ENCODE measurements at regions not wholly inside any gene's neighbourhood (a gene's known extent, or its start where the extent isn't known, plus 50 kb on each side); places are given as distances from the start of the nearest gene placed in this dataset.
A peak's percentile ranks its signal among the peaks of the same experiment; 100 is the strongest.

DNA sequence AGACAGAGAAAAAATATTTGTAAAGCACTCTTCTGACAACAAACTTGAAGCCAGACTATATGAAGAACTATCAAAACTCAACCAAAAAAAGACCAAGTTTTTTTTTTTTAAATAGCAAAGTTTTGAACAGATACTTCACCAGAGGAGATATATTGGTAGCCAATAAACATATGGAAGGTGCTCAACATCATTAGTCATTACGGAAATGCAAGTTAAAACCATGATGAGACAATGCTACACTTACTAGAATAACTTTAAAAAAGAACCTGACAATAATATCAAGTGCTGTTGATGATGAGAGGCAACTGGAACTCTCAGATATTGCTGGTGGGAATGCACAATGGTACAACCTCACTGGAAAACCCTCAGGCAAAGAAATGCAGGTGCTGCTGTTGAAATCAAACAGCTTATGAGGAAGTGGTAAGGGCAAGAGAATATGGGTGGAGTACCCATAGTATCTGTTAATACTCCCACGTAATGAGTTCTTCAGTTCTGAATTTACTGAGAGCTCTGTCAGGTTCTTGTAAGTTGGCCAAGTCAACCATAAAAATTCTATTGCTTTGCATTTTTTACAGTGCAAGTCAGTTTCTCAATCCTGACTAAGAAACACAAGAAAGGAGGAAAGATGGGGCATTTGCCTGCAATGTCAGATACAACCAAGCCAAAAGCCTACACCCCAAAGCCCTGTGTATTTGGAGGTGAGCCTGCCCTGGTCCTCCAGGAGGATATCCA, 87.3 kb upstream of the GNAQ start:
- no peak overlapping the region for H2AFZ ChIP-seq
- H3K9me2 ChIP-seq (ENCODE audit: insufficient read depth): no peaks in the 10 kb centered on the region
- DNase-seq: peak; percentile 37 to 91
- no peaks in the 10 kb centered on the region for H3K27me3 ChIP-seq (ENCODE audit: insufficient read depth, low read depth)
- H3K4me3 ChIP-seq: no peak overlapping the region
- no peaks in the 10 kb centered on the region; the same call in 1 of the 2 replicates for H3K9me3 ChIP-seq (ENCODE audit: insufficient read depth, low read depth)
- CTCF ChIA-PET: no interaction called here
- TF ChIP-seq, protein P1, sequence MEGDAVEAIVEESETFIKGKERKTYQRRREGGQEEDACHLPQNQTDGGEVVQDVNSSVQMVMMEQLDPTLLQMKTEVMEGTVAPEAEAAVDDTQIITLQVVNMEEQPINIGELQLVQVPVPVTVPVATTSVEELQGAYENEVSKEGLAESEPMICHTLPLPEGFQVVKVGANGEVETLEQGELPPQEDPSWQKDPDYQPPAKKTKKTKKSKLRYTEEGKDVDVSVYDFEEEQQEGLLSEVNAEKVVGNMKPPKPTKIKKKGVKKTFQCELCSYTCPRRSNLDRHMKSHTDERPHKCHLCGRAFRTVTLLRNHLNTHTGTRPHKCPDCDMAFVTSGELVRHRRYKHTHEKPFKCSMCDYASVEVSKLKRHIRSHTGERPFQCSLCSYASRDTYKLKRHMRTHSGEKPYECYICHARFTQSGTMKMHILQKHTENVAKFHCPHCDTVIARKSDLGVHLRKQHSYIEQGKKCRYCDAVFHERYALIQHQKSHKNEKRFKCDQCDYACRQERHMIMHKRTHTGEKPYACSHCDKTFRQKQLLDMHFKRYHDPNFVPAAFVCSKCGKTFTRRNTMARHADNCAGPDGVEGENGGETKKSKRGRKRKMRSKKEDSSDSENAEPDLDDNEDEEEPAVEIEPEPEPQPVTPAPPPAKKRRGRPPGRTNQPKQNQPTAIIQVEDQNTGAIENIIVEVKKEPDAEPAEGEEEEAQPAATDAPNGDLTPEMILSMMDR (conservative IDR thresholded peaks at IDR 0.05): no peak
- no peak for TF ChIP-seq EZH2 (IDR thresholded peaks at IDR 0.05; ENCODE audit: low read depth)
- no TSS peak for BruUV-seq (replicated peaks)
- H3K27ac ChIP-seq: peak overlapping the region; percentile 28
- no peak overlapping the region for H3K4me2 ChIP-seq
- intact Hi-C loops (cut with micrococcal nuclease; ENCODE audit: unreplicated experiment): loop anchor here (1.0 to 2.0 kb wide), 2 partner anchors 79 to 530 kb away; no protein-coding TSS in a partner anchor
- peaks cover 21% of the 10 kb centered on the region for H3K4me1 ChIP-seq (replicated peaks; ENCODE audit: insufficient read depth)
- no peaks in the 10 kb centered on the region for H3K36me3 ChIP-seq (ENCODE audit: low read depth)
- H4K20me1 ChIP-seq (ENCODE audit: insufficient read depth): no peaks in the 10 kb centered on the region
- peaks cover 11% of the 10 kb centered on the region; the same call in 1 of the 2 replicates for H3F3A ChIP-seq (ENCODE audit: insufficient read depth, low read depth)
- no peaks in the 10 kb centered on the region for H3K79me2 ChIP-seq (ENCODE audit: low read depth)
- POLR2A ChIA-PET (ENCODE audit: unreplicated experiment): interaction anchor here (0.7 kb wide), 1 partner anchor 530 kb away, joined by 7 read pairs; no protein-coding TSS in a partner anchor

DNA sequence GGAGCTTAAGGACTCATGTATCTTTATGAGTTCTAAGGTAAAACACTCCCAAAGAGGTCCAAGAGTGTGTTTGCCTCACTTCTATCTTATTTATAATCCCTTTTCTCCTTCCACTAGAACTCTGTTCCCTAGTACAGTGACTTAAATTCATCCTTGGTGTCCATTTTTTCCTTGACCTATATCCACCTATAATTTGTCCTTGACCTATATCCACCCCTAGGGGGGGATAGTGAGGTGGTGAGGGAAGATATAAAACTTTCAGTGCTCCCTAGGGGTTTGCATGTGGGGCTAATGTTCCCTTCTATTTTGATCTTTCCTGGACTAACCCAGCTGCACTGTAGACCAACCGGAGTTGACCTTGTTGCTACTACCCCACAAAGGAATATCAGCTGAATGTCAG, 83.5 kb upstream of the GNAQ start:
- peaks cover 11% of the 10 kb centered on the region; the same call in 1 of the 2 replicates for H3F3A ChIP-seq (ENCODE audit: insufficient read depth, low read depth)
- H3K4me3 ChIP-seq: no peak overlapping the region
- no peaks in the 10 kb centered on the region for H3K27me3 ChIP-seq (ENCODE audit: insufficient read depth, low read depth)
- intact Hi-C loops (cut with micrococcal nuclease; ENCODE audit: unreplicated experiment): no loop called here
- no peak overlapping the region for H2AFZ ChIP-seq
- peaks cover 13% of the 10 kb centered on the region for H3K4me1 ChIP-seq (replicated peaks; ENCODE audit: insufficient read depth)
- no peaks in the 10 kb centered on the region for H3K36me3 ChIP-seq (ENCODE audit: low read depth)
- H3K9me3 ChIP-seq (ENCODE audit: insufficient read depth, low read depth): no peaks in the 10 kb centered on the region; the same call in 1 of the 2 replicates
- no peak overlapping the region for H3K27ac ChIP-seq
- H4K20me1 ChIP-seq (ENCODE audit: insufficient read depth): no peaks in the 10 kb centered on the region
- H3K79me2 ChIP-seq (ENCODE audit: low read depth): no peaks in the 10 kb centered on the region
- peak in 1 of 2 experiments; percentile 31 for DNase-seq
- BruUV-seq (replicated peaks): no TSS peak
- TF ChIP-seq EZH2 (IDR thresholded peaks at IDR 0.05; ENCODE audit: low read depth): no peak
- TF ChIP-seq, protein P1 (conservative IDR thresholded peaks at IDR 0.05): peak; percentile 52
- ChIA-PET CTCF (no interaction called here), POLR2A (ENCODE audit: unreplicated experiment) (no interaction called here)
- no peak overlapping the region for H3K4me2 ChIP-seq
- no peaks in the 10 kb centered on the region for H3K9me2 ChIP-seq (ENCODE audit: insufficient read depth)

GRCh38 chr9:78114581-78114980, 83.0 kb upstream of the GNAQ start:
- Histone ChIP-seq H3K9me2 (ENCODE audit: insufficient read depth) (no peaks in the 10 kb centered on the region), H3K79me2 (ENCODE audit: low read depth) (no peaks in the 10 kb centered on the region), H3K4me1 (replicated peaks; ENCODE audit: insufficient read depth) (peaks cover 10% of the 10 kb centered on the region), H3K9me3 (ENCODE audit: insufficient read depth, low read depth) (no peaks in the 10 kb centered on the region; the same call in 1 of the 2 replicates), H3K27me3 (ENCODE audit: insufficient read depth, low read depth) (no peaks in the 10 kb centered on the region), H3K4me2 (no peak overlapping the region), H3K4me3 (no peak overlapping the region), H3K36me3 (ENCODE audit: low read depth) (no peaks in the 10 kb centered on the region), H3K27ac (no peak overlapping the region), H3F3A (ENCODE audit: insufficient read depth, low read depth) (peaks cover 9% of the 10 kb centered on the region; the same call in 1 of the 2 replicates), H2AFZ (no peak overlapping the region), H4K20me1 (ENCODE audit: insufficient read depth) (no peaks in the 10 kb centered on the region)
- no peak for DNase-seq
- POLR2A ChIA-PET (ENCODE audit: unreplicated experiment): no interaction called here
- no peak for TF ChIP-seq EZH2 (IDR thresholded peaks at IDR 0.05; ENCODE audit: low read depth)
- TF ChIP-seq, protein P1 (conservative IDR thresholded peaks at IDR 0.05): no peak
- CTCF ChIA-PET: no interaction called here
- intact Hi-C loops (cut with micrococcal nuclease; ENCODE audit: unreplicated experiment): no loop called here
- BruUV-seq (replicated peaks): no TSS peak
